ENCODE measurements at regions not wholly inside any gene's neighbourhood (a gene's known extent, or its start where the extent isn't known, plus 50 kb on each side); places are given as distances from the start of the nearest gene placed in this dataset.
"Not testable (repeated sequence)": the region's sequence is repeated elsewhere in the genome, so short reads cannot be mapped to it uniquely, and the experiment has no call there.

- H3K27me3 ChIP-seq (replicated peaks; ENCODE audit: control insufficient read depth, insufficient read depth, low read length, poor library complexity, severe bottlenecking), result no peaks in the 10 kb centered on the region
- DNase-seq, result no peak
These were observed 197.6 kb downstream of the LAT start for GRCh38 chr16:29182501-29182900.

GRCh38 chr16:29181921-29182411, 197.1 kb downstream of the LAT start:
- not testable (repeated sequence) for H3K27ac ChIP-seq (ENCODE audit: insufficient read depth, low read length, poor library complexity, severe bottlenecking); H3K4me3 ChIP-seq (ENCODE audit: insufficient read depth, low read depth, low read length, poor library complexity, severe bottlenecking); H3K9me3 ChIP-seq (ENCODE audit: control insufficient read depth, low read length); DNase-seq; H3K36me3 ChIP-seq (ENCODE audit: control insufficient read depth, insufficient read depth, low read length); H3K4me1 ChIP-seq (ENCODE audit: control insufficient read depth, insufficient read depth, low read length, poor library complexity, severe bottlenecking); H3K27me3 ChIP-seq (replicated peaks; ENCODE audit: control insufficient read depth, insufficient read depth, low read length, poor library complexity, severe bottlenecking)

More at GRCh38 chr16:29182501-29182900, 197.6 kb downstream of the LAT start:
- H3K36me3 ChIP-seq (ENCODE audit: control insufficient read depth, insufficient read depth, low read length), result no peaks in the 10 kb centered on the region
- H3K9me3 ChIP-seq (ENCODE audit: control insufficient read depth, low read length), result no peaks in the 10 kb centered on the region
- no peak overlapping the region for H3K4me3 ChIP-seq (ENCODE audit: insufficient read depth, low read depth, low read length, poor library complexity, severe bottlenecking)
- H3K27ac ChIP-seq (ENCODE audit: insufficient read depth, low read length, poor library complexity, severe bottlenecking), result no peak overlapping the region
- H3K4me1 ChIP-seq (ENCODE audit: control insufficient read depth, insufficient read depth, low read length, poor library complexity, severe bottlenecking), result no peaks in the 10 kb centered on the region

GRCh38 chr16:29181254-29181780, 196.5 kb downstream of the LAT start:
- H3K4me3 ChIP-seq (ENCODE audit: insufficient read depth, low read depth, low read length, poor library complexity, severe bottlenecking), result not testable (repeated sequence)

GRCh38 chr16:29180206-29180600, 195.4 kb downstream of the LAT start:
- not testable (repeated sequence) for DNase-seq; H3K9me3 ChIP-seq (ENCODE audit: control insufficient read depth, low read length); H3K27me3 ChIP-seq (replicated peaks; ENCODE audit: control insufficient read depth, insufficient read depth, low read length, poor library complexity, severe bottlenecking); H3K4me1 ChIP-seq (ENCODE audit: control insufficient read depth, insufficient read depth, low read length, poor library complexity, severe bottlenecking); H3K27ac ChIP-seq (ENCODE audit: insufficient read depth, low read length, poor library complexity, severe bottlenecking); H3K36me3 ChIP-seq (ENCODE audit: control insufficient read depth, insufficient read depth, low read length); H3K4me3 ChIP-seq (ENCODE audit: insufficient read depth, low read depth, low read length, poor library complexity, severe bottlenecking)

More at GRCh38 chr16:29181254-29181780, 196.5 kb downstream of the LAT start:
- H3K4me1 ChIP-seq (ENCODE audit: control insufficient read depth, insufficient read depth, low read length, poor library complexity, severe bottlenecking); H3K9me3 ChIP-seq (ENCODE audit: control insufficient read depth, low read length); DNase-seq; H3K27ac ChIP-seq (ENCODE audit: insufficient read depth, low read length, poor library complexity, severe bottlenecking); H3K36me3 ChIP-seq (ENCODE audit: control insufficient read depth, insufficient read depth, low read length); H3K27me3 ChIP-seq (replicated peaks; ENCODE audit: control insufficient read depth, insufficient read depth, low read length, poor library complexity, severe bottlenecking): not testable (repeated sequence)

GRCh38 chr16:29179401-29180205, 194.8 kb downstream of the LAT start:
- H3K4me1 ChIP-seq (ENCODE audit: control insufficient read depth, insufficient read depth, low read length, poor library complexity, severe bottlenecking); H3K27me3 ChIP-seq (replicated peaks; ENCODE audit: control insufficient read depth, insufficient read depth, low read length, poor library complexity, severe bottlenecking); H3K9me3 ChIP-seq (ENCODE audit: control insufficient read depth, low read length); H3K36me3 ChIP-seq (ENCODE audit: control insufficient read depth, insufficient read depth, low read length); H3K27ac ChIP-seq (ENCODE audit: insufficient read depth, low read length, poor library complexity, severe bottlenecking); DNase-seq; H3K4me3 ChIP-seq (ENCODE audit: insufficient read depth, low read depth, low read length, poor library complexity, severe bottlenecking): not testable (repeated sequence)

- H3K9me3 ChIP-seq (ENCODE audit: control insufficient read depth, low read length); H3K4me1 ChIP-seq (ENCODE audit: control insufficient read depth, insufficient read depth, low read length, poor library complexity, severe bottlenecking); H3K27ac ChIP-seq (ENCODE audit: insufficient read depth, low read length, poor library complexity, severe bottlenecking); H3K27me3 ChIP-seq (replicated peaks; ENCODE audit: control insufficient read depth, insufficient read depth, low read length, poor library complexity, severe bottlenecking); DNase-seq; H3K36me3 ChIP-seq (ENCODE audit: control insufficient read depth, insufficient read depth, low read length); H3K4me3 ChIP-seq (ENCODE audit: insufficient read depth, low read depth, low read length, poor library complexity, severe bottlenecking): not testable (repeated sequence)
These were observed 193.3 kb downstream of the LAT start for GRCh38 chr16:29177888-29178726.

GRCh38 chr16:29177203-29177887, 192.5 kb downstream of the LAT start:
- not testable (repeated sequence) for H3K27ac ChIP-seq (ENCODE audit: insufficient read depth, low read length, poor library complexity, severe bottlenecking); DNase-seq; H3K4me1 ChIP-seq (ENCODE audit: control insufficient read depth, insufficient read depth, low read length, poor library complexity, severe bottlenecking); H3K27me3 ChIP-seq (replicated peaks; ENCODE audit: control insufficient read depth, insufficient read depth, low read length, poor library complexity, severe bottlenecking); H3K9me3 ChIP-seq (ENCODE audit: control insufficient read depth, low read length); H3K4me3 ChIP-seq (ENCODE audit: insufficient read depth, low read depth, low read length, poor library complexity, severe bottlenecking); H3K36me3 ChIP-seq (ENCODE audit: control insufficient read depth, insufficient read depth, low read length)

GRCh38 chr16:29176822-29177202, 192.0 kb downstream of the LAT start:
- H3K4me1 ChIP-seq (ENCODE audit: control insufficient read depth, insufficient read depth, low read length, poor library complexity, severe bottlenecking); DNase-seq; H3K4me3 ChIP-seq (ENCODE audit: insufficient read depth, low read depth, low read length, poor library complexity, severe bottlenecking); H3K9me3 ChIP-seq (ENCODE audit: control insufficient read depth, low read length); H3K36me3 ChIP-seq (ENCODE audit: control insufficient read depth, insufficient read depth, low read length); H3K27ac ChIP-seq (ENCODE audit: insufficient read depth, low read length, poor library complexity, severe bottlenecking); H3K27me3 ChIP-seq (replicated peaks; ENCODE audit: control insufficient read depth, insufficient read depth, low read length, poor library complexity, severe bottlenecking): not testable (repeated sequence)

- H3K4me3 ChIP-seq (ENCODE audit: insufficient read depth, low read depth, low read length, poor library complexity, severe bottlenecking); H3K36me3 ChIP-seq (ENCODE audit: control insufficient read depth, insufficient read depth, low read length); H3K27ac ChIP-seq (ENCODE audit: insufficient read depth, low read length, poor library complexity, severe bottlenecking); H3K4me1 ChIP-seq (ENCODE audit: control insufficient read depth, insufficient read depth, low read length, poor library complexity, severe bottlenecking); DNase-seq; H3K9me3 ChIP-seq (ENCODE audit: control insufficient read depth, low read length); H3K27me3 ChIP-seq (replicated peaks; ENCODE audit: control insufficient read depth, insufficient read depth, low read length, poor library complexity, severe bottlenecking): not testable (repeated sequence)
These were observed 191.3 kb downstream of the LAT start for GRCh38 chr16:29176154-29176470.
